ENCODE measurements at regions not wholly inside any gene's neighbourhood (a gene's known extent, or its start where the extent isn't known, plus 50 kb on each side); places are given as distances from the start of the nearest gene placed in this dataset.
A peak's percentile ranks its signal among the peaks of the same experiment; 100 is the strongest.

DNA sequence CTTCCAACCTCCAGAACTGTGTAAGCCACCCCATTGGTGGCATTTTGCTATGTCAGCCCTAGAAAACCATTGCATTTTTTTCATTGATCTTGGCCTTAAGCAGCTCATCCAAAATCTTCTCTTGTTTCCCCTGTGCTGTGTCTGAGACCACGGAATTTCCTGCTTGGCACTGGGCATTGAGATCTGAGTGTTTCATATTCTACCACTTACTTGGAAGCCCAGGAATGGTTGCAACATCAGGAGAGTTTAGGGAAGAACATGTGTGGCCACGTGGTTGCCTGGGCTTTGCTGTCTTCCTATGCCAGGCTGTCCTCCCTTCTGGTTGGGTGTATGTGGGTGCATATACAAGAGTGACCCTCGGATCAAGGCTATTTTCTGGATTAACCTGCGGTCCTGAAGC is 139.3 kb upstream of the PMEPA1 start:
- Histone ChIP-seq H3K27me3 (ENCODE audit: control insufficient read depth, insufficient read depth, low read length, poor library complexity, severe bottlenecking) (no peaks in the 10 kb centered on the region), H3K4me1 (ENCODE audit: control insufficient read depth, insufficient read depth, low read length) (no peaks in the 10 kb centered on the region), H3K27ac (ENCODE audit: low read depth, low read length) (no peak overlapping the region), H3K9ac (ENCODE audit: extremely low read depth, low read length, poor library complexity, severe bottlenecking) (no peak overlapping the region), H3K9me3 (ENCODE audit: control insufficient read depth, low read length) (no peaks in the 10 kb centered on the region), H3K36me3 (ENCODE audit: control insufficient read depth, insufficient read depth, low read length) (no peaks in the 10 kb centered on the region), H3K4me3 (ENCODE audit: low read length) (no peak overlapping the region)
- H3K27me3 Mint-ChIP-seq (ENCODE audit: insufficient read depth), result peaks cover 4% of the 10 kb centered on the region
- H3K36me3 Mint-ChIP-seq (ENCODE audit: low read depth), result no peaks in the 10 kb centered on the region
- H3K27ac Mint-ChIP-seq, result no peak overlapping the region
- no peaks in the 10 kb centered on the region for H3K4me1 Mint-ChIP-seq
- TF ChIP-seq, protein P1, sequence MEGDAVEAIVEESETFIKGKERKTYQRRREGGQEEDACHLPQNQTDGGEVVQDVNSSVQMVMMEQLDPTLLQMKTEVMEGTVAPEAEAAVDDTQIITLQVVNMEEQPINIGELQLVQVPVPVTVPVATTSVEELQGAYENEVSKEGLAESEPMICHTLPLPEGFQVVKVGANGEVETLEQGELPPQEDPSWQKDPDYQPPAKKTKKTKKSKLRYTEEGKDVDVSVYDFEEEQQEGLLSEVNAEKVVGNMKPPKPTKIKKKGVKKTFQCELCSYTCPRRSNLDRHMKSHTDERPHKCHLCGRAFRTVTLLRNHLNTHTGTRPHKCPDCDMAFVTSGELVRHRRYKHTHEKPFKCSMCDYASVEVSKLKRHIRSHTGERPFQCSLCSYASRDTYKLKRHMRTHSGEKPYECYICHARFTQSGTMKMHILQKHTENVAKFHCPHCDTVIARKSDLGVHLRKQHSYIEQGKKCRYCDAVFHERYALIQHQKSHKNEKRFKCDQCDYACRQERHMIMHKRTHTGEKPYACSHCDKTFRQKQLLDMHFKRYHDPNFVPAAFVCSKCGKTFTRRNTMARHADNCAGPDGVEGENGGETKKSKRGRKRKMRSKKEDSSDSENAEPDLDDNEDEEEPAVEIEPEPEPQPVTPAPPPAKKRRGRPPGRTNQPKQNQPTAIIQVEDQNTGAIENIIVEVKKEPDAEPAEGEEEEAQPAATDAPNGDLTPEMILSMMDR (conservative IDR thresholded peaks at IDR 0.05), result no peak
- H3K4me3 Mint-ChIP-seq, result no peak overlapping the region
- DNase-seq, result no peak
- 94% methylated on average over 2 to 4 of the region's 4 CpGs for WGBS, 2 experiments (ENCODE audit: insufficient coverage in 1 of 2, insufficient read length in 1 of 2)
- H3K9me3 Mint-ChIP-seq, result no peaks in the 10 kb centered on the region

DNA sequence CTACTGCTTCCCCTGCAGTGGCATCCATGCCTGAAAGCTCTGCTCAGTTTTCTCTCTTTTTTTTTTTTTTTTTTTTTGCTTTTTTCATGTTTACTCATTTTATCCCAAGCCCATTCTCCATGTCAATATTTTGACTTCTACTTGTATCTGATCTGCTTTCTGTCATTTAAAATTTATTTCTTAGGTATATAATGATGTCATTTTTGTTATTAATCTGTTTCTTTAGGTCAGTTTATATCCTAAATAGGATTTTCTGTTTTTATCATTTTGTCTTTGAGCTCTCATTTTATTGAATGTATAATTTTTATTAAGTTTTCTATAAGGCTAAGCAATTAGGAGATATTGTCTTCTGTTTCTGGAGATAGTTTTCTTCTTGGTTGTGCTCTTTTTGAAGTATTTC is 138.5 kb upstream of the PMEPA1 start:
- Mint-ChIP-seq H3K36me3 (ENCODE audit: low read depth) (no peaks in the 10 kb centered on the region), H3K4me3 (no peak overlapping the region), H3K27ac (no peak overlapping the region), H3K9me3 (no peaks in the 10 kb centered on the region), H3K27me3 (ENCODE audit: insufficient read depth) (peaks cover 4% of the 10 kb centered on the region), H3K4me1 (no peaks in the 10 kb centered on the region)
- H3K4me3 ChIP-seq (ENCODE audit: low read length), result no peak overlapping the region
- H3K36me3 ChIP-seq (ENCODE audit: control insufficient read depth, insufficient read depth, low read length), result no peaks in the 10 kb centered on the region
- H3K9ac ChIP-seq (ENCODE audit: extremely low read depth, low read length, poor library complexity, severe bottlenecking), result no peak overlapping the region
- H3K4me1 ChIP-seq (ENCODE audit: control insufficient read depth, insufficient read depth, low read length), result no peaks in the 10 kb centered on the region
- no peak overlapping the region for H3K27ac ChIP-seq (ENCODE audit: low read depth, low read length)
- no peak for DNase-seq
- TF ChIP-seq, protein P1 (conservative IDR thresholded peaks at IDR 0.05), result no peak
- no peaks in the 10 kb centered on the region for H3K27me3 ChIP-seq (ENCODE audit: control insufficient read depth, insufficient read depth, low read length, poor library complexity, severe bottlenecking)
- H3K9me3 ChIP-seq (ENCODE audit: control insufficient read depth, low read length), result no peaks in the 10 kb centered on the region

DNA sequence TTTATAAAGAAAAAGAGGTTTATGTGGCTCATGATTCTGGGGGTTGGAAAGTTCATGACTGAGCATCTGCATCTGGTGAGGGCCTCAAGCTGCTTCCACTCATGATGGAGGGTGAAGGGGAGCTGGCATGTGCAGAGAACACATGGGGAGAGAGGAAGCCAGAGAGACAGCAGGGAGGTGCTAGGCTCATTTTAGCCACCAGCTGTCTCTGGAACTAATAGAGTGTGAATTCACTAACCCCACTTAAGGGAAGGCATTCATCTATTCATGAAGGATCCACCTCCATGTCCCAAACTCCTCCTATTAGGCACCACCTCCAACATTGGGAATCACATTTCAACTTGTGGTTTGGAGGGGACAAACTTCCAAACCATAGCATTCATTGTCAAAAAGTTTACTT is 137.3 kb upstream of the PMEPA1 start:
- Mint-ChIP-seq H3K4me1 (no peaks in the 10 kb centered on the region), H3K36me3 (ENCODE audit: low read depth) (no peaks in the 10 kb centered on the region), H3K27ac (no peak overlapping the region), H3K4me3 (no peak overlapping the region), H3K27me3 (ENCODE audit: insufficient read depth) (peaks cover 4% of the 10 kb centered on the region), H3K9me3 (no peaks in the 10 kb centered on the region)
- Histone ChIP-seq H3K36me3 (ENCODE audit: control insufficient read depth, insufficient read depth, low read length) (no peaks in the 10 kb centered on the region), H3K9ac (ENCODE audit: extremely low read depth, low read length, poor library complexity, severe bottlenecking) (no peak overlapping the region), H3K27me3 (ENCODE audit: control insufficient read depth, insufficient read depth, low read length, poor library complexity, severe bottlenecking) (no peaks in the 10 kb centered on the region), H3K4me1 (ENCODE audit: control insufficient read depth, insufficient read depth, low read length) (no peaks in the 10 kb centered on the region), H3K4me3 (ENCODE audit: low read length) (no peak overlapping the region), H3K9me3 (ENCODE audit: control insufficient read depth, low read length) (no peaks in the 10 kb centered on the region), H3K27ac (ENCODE audit: low read depth, low read length) (no peak overlapping the region)
- peak; percentile 34 for DNase-seq
- TF ChIP-seq, protein P1 (conservative IDR thresholded peaks at IDR 0.05), result no peak

Data from endodermal cell (in vitro differentiated cells).